BE2C (cell line): ENCODE measurements at regions not wholly inside any gene's neighbourhood (a gene's known extent, or its start where the extent isn't known, plus 50 kb on each side); places are given as distances from the start of the nearest gene placed in this dataset.
"Not testable (repeated sequence)": the region's sequence is repeated elsewhere in the genome, so short reads cannot be mapped to it uniquely, and the experiment has no call there.

Source experiments
- DNase-seq: peaks from one replicate; pipeline ENCODE4 v3.0.0-alpha.2; 2020
- H3K27me3 ChIP-seq: fragments of 250-450 bp; sonication (Bioruptor Pico); 2 replicates; pipeline ENCODE4 v1.5.1; 2020; ENCODE audit warnings: mild to moderate bottlenecking
- H3K36me3 ChIP-seq: fragments of 250-450 bp; sonication (Bioruptor Pico); 2 replicates; pipeline ENCODE4 v1.5.1; 2020; ENCODE audit warnings: mild to moderate bottlenecking
- H3K4me1 ChIP-seq: fragments of 250-450 bp; sonication (Bioruptor Pico); 2 replicates; pipeline ENCODE4 v1.5.1; 2020
- H3K4me3 ChIP-seq: 2 replicates; pipeline ENCODE4 v1.5.1; 2011; ENCODE audit warnings: low read depth, low read length
- H3K9me3 ChIP-seq: fragments of 250-450 bp; sonication (Bioruptor Pico); 2 replicates; pipeline ENCODE4 v1.5.1; 2020
- TF ChIP-seq, protein P1 (sequence below): IDR thresholded peaks from 2 replicates; pipeline ENCODE4 v1.5.1; 2012; ENCODE audit warnings: mild to moderate bottlenecking, low read depth, low read length

DNA sequence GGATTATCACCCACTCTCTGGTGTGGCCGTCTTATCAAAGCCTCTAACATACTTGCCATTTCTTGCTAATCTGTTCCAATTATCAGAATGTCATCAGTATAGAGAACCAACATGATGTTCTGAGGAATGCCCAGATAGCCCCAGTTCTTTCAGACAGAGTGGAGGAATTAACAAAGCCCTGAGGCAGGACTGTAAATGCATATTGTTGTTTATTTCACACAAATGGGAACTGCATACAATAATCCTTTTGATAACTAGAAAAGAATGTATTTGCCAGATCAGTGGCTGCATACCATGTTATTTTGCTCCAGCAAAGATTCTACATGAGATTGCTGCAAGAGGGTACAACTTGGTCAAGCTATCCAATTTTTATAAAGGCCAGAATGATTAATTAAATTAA is 112.8 kb upstream of the HEY2 start:
- H3K27me3 ChIP-seq = no peaks in the 10 kb centered on the region
- H3K36me3 ChIP-seq = no peaks in the 10 kb centered on the region
- no peaks in the 10 kb centered on the region for H3K4me1 ChIP-seq
- TF ChIP-seq, protein P1, sequence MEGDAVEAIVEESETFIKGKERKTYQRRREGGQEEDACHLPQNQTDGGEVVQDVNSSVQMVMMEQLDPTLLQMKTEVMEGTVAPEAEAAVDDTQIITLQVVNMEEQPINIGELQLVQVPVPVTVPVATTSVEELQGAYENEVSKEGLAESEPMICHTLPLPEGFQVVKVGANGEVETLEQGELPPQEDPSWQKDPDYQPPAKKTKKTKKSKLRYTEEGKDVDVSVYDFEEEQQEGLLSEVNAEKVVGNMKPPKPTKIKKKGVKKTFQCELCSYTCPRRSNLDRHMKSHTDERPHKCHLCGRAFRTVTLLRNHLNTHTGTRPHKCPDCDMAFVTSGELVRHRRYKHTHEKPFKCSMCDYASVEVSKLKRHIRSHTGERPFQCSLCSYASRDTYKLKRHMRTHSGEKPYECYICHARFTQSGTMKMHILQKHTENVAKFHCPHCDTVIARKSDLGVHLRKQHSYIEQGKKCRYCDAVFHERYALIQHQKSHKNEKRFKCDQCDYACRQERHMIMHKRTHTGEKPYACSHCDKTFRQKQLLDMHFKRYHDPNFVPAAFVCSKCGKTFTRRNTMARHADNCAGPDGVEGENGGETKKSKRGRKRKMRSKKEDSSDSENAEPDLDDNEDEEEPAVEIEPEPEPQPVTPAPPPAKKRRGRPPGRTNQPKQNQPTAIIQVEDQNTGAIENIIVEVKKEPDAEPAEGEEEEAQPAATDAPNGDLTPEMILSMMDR = no peak
- no peak for DNase-seq
- no peak overlapping the region for H3K4me3 ChIP-seq
- H3K9me3 ChIP-seq = no peaks in the 10 kb centered on the region

GRCh38 chr6:125637207-125637606 is 112.2 kb upstream of the HEY2 start:
- Histone ChIP-seq H3K36me3 (no peaks in the 10 kb centered on the region), H3K27me3 (no peaks in the 10 kb centered on the region), H3K4me1 (no peaks in the 10 kb centered on the region), H3K4me3 (no peak overlapping the region), H3K9me3 (no peaks in the 10 kb centered on the region)
- TF ChIP-seq, protein P1 = no peak
- DNase-seq = no peak

DNA sequence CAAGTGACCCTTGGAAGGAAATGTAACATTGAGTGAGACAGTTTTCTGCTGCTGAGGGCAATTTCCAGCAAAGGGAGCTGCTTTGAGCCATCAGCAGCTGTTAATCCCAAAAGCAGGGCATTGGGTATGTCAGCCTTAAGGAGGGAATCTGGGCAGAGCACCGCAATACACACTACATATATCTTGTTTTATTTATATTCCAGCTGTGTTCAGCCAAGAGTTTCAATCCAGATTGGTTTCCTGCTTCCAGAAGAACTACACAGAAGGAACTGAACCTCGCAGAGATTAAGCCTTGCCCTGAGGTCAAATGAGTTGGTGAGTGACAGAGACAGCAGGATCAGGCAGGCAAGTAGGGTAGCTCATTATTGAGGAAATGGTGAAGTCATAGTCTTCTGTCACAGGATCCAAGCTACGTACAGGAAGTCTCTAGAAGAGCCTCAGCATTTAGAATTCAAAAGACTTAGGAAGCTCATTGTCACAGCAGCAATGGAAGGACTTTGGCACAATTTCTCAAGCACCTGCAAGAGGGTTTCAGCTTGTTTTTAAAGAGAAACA is 109.9 kb upstream of the HEY2 start:
- Histone ChIP-seq H3K9me3 (no peaks in the 10 kb centered on the region), H3K27me3 (no peaks in the 10 kb centered on the region), H3K36me3 (no peaks in the 10 kb centered on the region), H3K4me1 (no peaks in the 10 kb centered on the region), H3K4me3 (no peak overlapping the region)
- TF ChIP-seq, protein P1 = no peak
- no peak for DNase-seq

- H3K36me3 ChIP-seq = no peaks in the 10 kb centered on the region
- no peak for DNase-seq
- no peak overlapping the region for H3K4me3 ChIP-seq
- H3K4me1 ChIP-seq = no peaks in the 10 kb centered on the region
- TF ChIP-seq, protein P1 = no peak
- no peaks in the 10 kb centered on the region for H3K27me3 ChIP-seq
- no peaks in the 10 kb centered on the region for H3K9me3 ChIP-seq
Measured at GRCh38 chr6:125640441-125641150, 108.8 kb upstream of the HEY2 start.

DNA sequence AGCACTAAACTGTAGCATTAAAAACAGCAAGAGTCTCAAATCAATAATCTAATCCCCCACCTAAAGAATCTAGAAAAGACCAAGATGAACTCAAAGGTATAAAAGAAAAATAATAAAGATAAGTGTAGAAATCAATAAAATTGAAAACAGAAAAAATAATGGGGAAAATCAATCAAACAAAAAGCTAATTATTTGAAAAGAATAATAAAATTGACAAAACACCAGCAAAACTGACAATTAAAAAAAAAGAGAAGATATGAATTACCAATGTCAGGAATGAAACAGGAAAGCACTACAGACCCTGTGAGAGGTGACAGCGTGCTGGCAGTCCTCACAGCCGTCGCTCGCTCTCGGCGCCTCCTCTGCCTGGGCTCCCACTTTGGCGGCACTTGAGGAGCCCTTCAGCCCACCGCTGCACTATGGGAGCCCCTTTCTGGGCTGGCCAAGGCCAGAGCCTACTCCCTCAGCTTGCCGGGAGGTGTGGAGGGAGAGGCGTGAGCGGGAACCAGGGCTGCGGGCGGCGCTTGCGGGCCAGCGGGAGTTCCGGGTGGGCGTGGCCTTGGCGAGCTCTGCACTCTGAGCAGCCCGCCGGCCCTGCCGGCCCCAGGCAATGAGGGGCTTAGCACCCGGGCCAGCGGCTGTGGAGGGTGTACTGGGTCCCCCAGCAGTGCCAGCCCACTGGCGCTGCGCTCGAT is 105.3 kb upstream of the HEY2 start:
- not testable (repeated sequence) for H3K4me1 ChIP-seq, H3K9me3 ChIP-seq, H3K4me3 ChIP-seq, H3K36me3 ChIP-seq, H3K27me3 ChIP-seq
- DNase-seq = peak; percentile 11

DNA sequence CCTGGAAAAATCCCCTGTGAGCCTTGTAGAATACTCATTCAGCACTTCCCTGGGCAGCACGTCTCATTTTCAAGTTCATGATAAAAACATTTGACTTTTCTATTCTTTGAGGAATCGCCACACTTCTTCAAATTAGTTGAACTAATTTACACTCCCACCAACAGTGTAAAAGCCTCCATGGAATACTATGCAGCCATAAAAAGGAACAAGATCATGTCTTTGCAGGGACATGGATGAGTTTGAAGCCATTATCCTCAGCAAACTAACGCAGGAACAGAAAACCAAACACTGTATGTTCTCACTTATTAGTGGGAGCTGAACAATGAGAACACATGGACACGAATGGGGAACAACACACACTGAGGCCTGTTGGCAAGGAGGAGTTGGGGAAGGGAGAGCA is 102.0 kb upstream of the HEY2 start:
- Histone ChIP-seq H3K36me3 (no peaks in the 10 kb centered on the region), H3K27me3 (no peaks in the 10 kb centered on the region), H3K4me3 (no peak overlapping the region), H3K4me1 (no peaks in the 10 kb centered on the region), H3K9me3 (no peaks in the 10 kb centered on the region)
- DNase-seq = no peak
- TF ChIP-seq, protein P1 = no peak

DNA sequence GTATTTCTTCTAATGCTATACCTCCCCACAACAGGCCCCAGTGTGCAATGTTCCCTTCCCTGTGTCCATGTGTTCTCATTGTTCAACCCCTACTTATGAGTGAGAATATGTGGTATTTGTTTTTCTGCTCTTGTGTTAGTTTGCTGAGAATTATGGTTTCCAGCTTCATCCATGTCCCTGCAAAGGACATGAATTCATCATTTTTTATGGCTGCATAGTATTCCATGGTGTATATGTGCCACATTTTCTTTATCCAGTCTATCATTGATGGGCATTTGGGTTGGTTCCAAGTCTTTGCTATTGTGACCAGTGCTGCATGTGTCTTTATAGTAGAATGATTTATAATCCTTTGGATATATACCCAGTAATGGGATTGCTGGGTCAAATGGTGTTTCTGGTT is 95.7 kb upstream of the HEY2 start:
- H3K9me3 ChIP-seq, H3K4me3 ChIP-seq, H3K36me3 ChIP-seq, H3K27me3 ChIP-seq, DNase-seq, H3K4me1 ChIP-seq: not testable (repeated sequence)
